ENCODE measurements at regions not wholly inside any gene's neighbourhood (a gene's known extent, or its start where the extent isn't known, plus 50 kb on each side); places are given as distances from the start of the nearest gene placed in this dataset.

GRCh38 chr12:68449196-68449595 lies 117.0 kb upstream of the MDM1 start:
- no peak overlapping the region for H3K4me3 Mint-ChIP-seq (ENCODE audit: unreplicated experiment)
- no TSS peak for BruUV-seq (replicated peaks)
- ChIA-PET POLR2A (interaction anchor here (1.3 kb wide), 1 partner anchor 9 kb away, joined by 3 read pairs; no protein-coding TSS in a partner anchor), CTCF (interaction anchor here (1.1 kb wide), 1 partner anchor 12 kb away, joined by 3 read pairs; no protein-coding TSS in a partner anchor)
- no peaks in the 10 kb centered on the region for H3K27me3 Mint-ChIP-seq (ENCODE audit: insufficient read depth, unreplicated experiment)
- H3K36me3 Mint-ChIP-seq (ENCODE audit: insufficient read depth, unreplicated experiment): no peaks in the 10 kb centered on the region
- intact Hi-C loops (cut with micrococcal nuclease): no loop called here
- no peak overlapping the region for H3K27ac Mint-ChIP-seq (ENCODE audit: low read depth, unreplicated experiment)
- TF ChIP-seq CTCF (IDR thresholded peaks at IDR 0.05; ENCODE audit: unreplicated experiment): no peak
- DNase-seq (ENCODE audit: unreplicated experiment): no peak
- H3K4me1 Mint-ChIP-seq (ENCODE audit: insufficient read depth, unreplicated experiment): peaks cover 9% of the 10 kb centered on the region
- H3K9me3 Mint-ChIP-seq (ENCODE audit: unreplicated experiment): no peaks in the 10 kb centered on the region

GRCh38 chr12:68450947-68451260 lies 118.7 kb upstream of the MDM1 start:
- H3K4me3 Mint-ChIP-seq (ENCODE audit: unreplicated experiment): no peak overlapping the region
- H3K9me3 Mint-ChIP-seq (ENCODE audit: unreplicated experiment): no peaks in the 10 kb centered on the region
- no peaks in the 10 kb centered on the region for H3K36me3 Mint-ChIP-seq (ENCODE audit: insufficient read depth, unreplicated experiment)
- no TSS peak for BruUV-seq (replicated peaks)
- H3K4me1 Mint-ChIP-seq (ENCODE audit: insufficient read depth, unreplicated experiment): peaks cover 9% of the 10 kb centered on the region
- DNase-seq (ENCODE audit: unreplicated experiment): no peak
- no peaks in the 10 kb centered on the region for H3K27me3 Mint-ChIP-seq (ENCODE audit: insufficient read depth, unreplicated experiment)
- no peak overlapping the region for H3K27ac Mint-ChIP-seq (ENCODE audit: low read depth, unreplicated experiment)
- intact Hi-C loops (cut with micrococcal nuclease): no loop called here
- ChIA-PET CTCF (no interaction called here), POLR2A (no interaction called here)
- TF ChIP-seq CTCF (IDR thresholded peaks at IDR 0.05; ENCODE audit: unreplicated experiment): no peak

GRCh38 chr12:68451261-68452077 lies 119.3 kb upstream of the MDM1 start:
- ChIA-PET POLR2A (interaction anchor here (0.7 to 1.7 kb wide), 2 partner anchors 86 to 166 kb away, joined by 4 to 5 read pairs; no protein-coding TSS in a partner anchor), CTCF (no interaction called here)
- intact Hi-C loops (cut with micrococcal nuclease): no loop called here
- TF ChIP-seq CTCF (IDR thresholded peaks at IDR 0.05; ENCODE audit: unreplicated experiment): no peak
- Mint-ChIP-seq H3K4me1 (ENCODE audit: insufficient read depth, unreplicated experiment) (peaks cover 9% of the 10 kb centered on the region), H3K9me3 (ENCODE audit: unreplicated experiment) (no peaks in the 10 kb centered on the region), H3K36me3 (ENCODE audit: insufficient read depth, unreplicated experiment) (no peaks in the 10 kb centered on the region), H3K27me3 (ENCODE audit: insufficient read depth, unreplicated experiment) (no peaks in the 10 kb centered on the region), H3K27ac (ENCODE audit: low read depth, unreplicated experiment) (no peak overlapping the region), H3K4me3 (ENCODE audit: unreplicated experiment) (no peak overlapping the region)
- peak; percentile 4 for DNase-seq (ENCODE audit: unreplicated experiment)
- BruUV-seq (replicated peaks): no TSS peak

GRCh38 chr12:68452078-68452715 lies 120.0 kb upstream of the MDM1 start:
- no peak overlapping the region for H3K27ac Mint-ChIP-seq (ENCODE audit: low read depth, unreplicated experiment)
- DNase-seq (ENCODE audit: unreplicated experiment): no peak
- H3K9me3 Mint-ChIP-seq (ENCODE audit: unreplicated experiment): no peaks in the 10 kb centered on the region
- no peaks in the 10 kb centered on the region for H3K36me3 Mint-ChIP-seq (ENCODE audit: insufficient read depth, unreplicated experiment)
- H3K27me3 Mint-ChIP-seq (ENCODE audit: insufficient read depth, unreplicated experiment): no peaks in the 10 kb centered on the region
- BruUV-seq (replicated peaks): no TSS peak
- H3K4me3 Mint-ChIP-seq (ENCODE audit: unreplicated experiment): no peak overlapping the region
- ChIA-PET POLR2A (interaction anchor here (0.7 to 1.7 kb wide), 2 partner anchors 87 to 165 kb away, joined by 4 to 5 read pairs; no protein-coding TSS in a partner anchor), CTCF (no interaction called here)
- H3K4me1 Mint-ChIP-seq (ENCODE audit: insufficient read depth, unreplicated experiment): peaks cover 9% of the 10 kb centered on the region
- intact Hi-C loops (cut with micrococcal nuclease): no loop called here
- TF ChIP-seq CTCF (IDR thresholded peaks at IDR 0.05; ENCODE audit: unreplicated experiment): no peak

All from MCF 10A (cell line).